H1 (cell line): ENCODE measurements at regions not wholly inside any gene's neighbourhood (a gene's known extent, or its start where the extent isn't known, plus 50 kb on each side); places are given as distances from the start of the nearest gene placed in this dataset.

Source experiments
- CTCF ChIA-PET: fragments of 300-600 bp; sonication (Branson Sonifier 250); formaldehyde crosslinking; loops from one replicate; lab custom pipeline; 2021; ENCODE audit not compliant: partially characterized antibody; lab: Charles Lee
- POLR2A ChIA-PET: fragments of 300-600 bp; sonication (Branson Sonifier 250); formaldehyde crosslinking; loops from one replicate; lab custom pipeline; 2021; ENCODE audit warnings: inconsistent platforms; ENCODE audit not compliant: partially characterized antibody; lab: Charles Lee
- DNase-seq, 2 experiments: peaks; one replicate each; pipeline versions ENCODE4 v3.0.0 to v3.0.0-alpha.2; 2010 to 2022; ENCODE audit warnings: low spot score in 2 of 2, low read depth in 1 of 2, mixed read lengths in 1 of 2
- FAIRE-seq: peaks from 2 replicates; lab custom pipeline; 2011; peaks lifted over from hg19 to GRCh38; lab: Jason Lieb, UNC
- H2AFZ ChIP-seq: 2 replicates; pipeline ENCODE4 v1.8.1; 2012; ENCODE audit warnings: low read length, inconsistent platforms
- H2AK5ac ChIP-seq: 2 replicates; pipeline ENCODE4 v1.6.1; 2013; ENCODE audit warnings: low read depth, low read length
- H2BK120ac ChIP-seq: replicated peaks from 2 replicates; pipeline ENCODE3; 2013; ENCODE audit warnings: low read depth, low read length, inconsistent platforms
- H2BK12ac ChIP-seq: 2 replicates; pipeline ENCODE4 v1.6.1; 2013; ENCODE audit warnings: low read depth, low read length
- H2BK15ac ChIP-seq: 2 replicates; pipeline ENCODE4 v1.6.1; 2013; ENCODE audit warnings: low read length
- H2BK20ac ChIP-seq: 2 replicates; pipeline ENCODE4 v1.6.1; 2013; ENCODE audit warnings: low read length
- H2BK5ac ChIP-seq: 2 replicates; pipeline ENCODE4 v1.6.1; 2013; ENCODE audit warnings: low read depth, low read length
- H3K14ac ChIP-seq: 2 replicates; pipeline ENCODE4 v1.6.1; 2013; ENCODE audit warnings: inconsistent platforms; ENCODE audit not compliant: insufficient read length
- H3K18ac ChIP-seq: 2 replicates; pipeline ENCODE4 v1.6.1; 2013; ENCODE audit warnings: low read length; ENCODE audit errors: extremely low read depth
- H3K23ac ChIP-seq: 2 replicates; pipeline ENCODE4 v1.6.1; 2013; ENCODE audit warnings: inconsistent platforms; ENCODE audit not compliant: insufficient read length
- H3K23me2 ChIP-seq: 2 replicates; pipeline ENCODE4 v1.6.1; 2013; ENCODE audit warnings: low read depth, low read length
- H3K27ac ChIP-seq: 2 replicates; pipeline ENCODE4 v1.6.1; 2011; ENCODE audit warnings: low read depth, low read length, inconsistent platforms
- H3K27me3 ChIP-seq, 4 experiments: replicated peaks in 1 of 4; 1 replicate in 1 of 4; 2 replicates in 3 of 4; pipeline versions ENCODE4 v1.6.1 to v1.8.1; 2011 to 2013; ENCODE audit warnings: low read length in 3 of 4, mild to moderate bottlenecking in 3 of 4, inconsistent platforms in 2 of 4, mixed read lengths in 2 of 4, moderate library complexity in 1 of 4; ENCODE audit not compliant: control insufficient read depth in 3 of 4, insufficient read depth in 3 of 4; ENCODE audit errors: extremely low read depth in 1 of 4
- H3K36me3 ChIP-seq, 4 experiments: 2 replicates each; pipeline versions ENCODE4 v1.6.1 to v1.8.1; 2011 to 2013; ENCODE audit warnings: mild to moderate bottlenecking in 4 of 4, low read length in 3 of 4, moderate library complexity in 2 of 4, control low read depth in 1 of 4, inconsistent platforms in 1 of 4; ENCODE audit not compliant: insufficient read depth in 4 of 4, control insufficient read depth in 2 of 4
- H3K4ac ChIP-seq: replicated peaks from 2 replicates; pipeline ENCODE3; 2013; ENCODE audit warnings: low read length, low read depth, mixed read lengths, inconsistent platforms; ENCODE audit not compliant: insufficient read length
- H3K4me1 ChIP-seq, 4 experiments: replicated peaks in 1 of 4; 1 replicate in 1 of 4; 2 replicates in 3 of 4; pipeline versions ENCODE4 v1.6.1 to v1.8.1; 2011 to 2013; ENCODE audit warnings: low read length in 3 of 4, inconsistent platforms in 2 of 4, mixed read lengths in 1 of 4; ENCODE audit not compliant: insufficient read depth in 4 of 4, control insufficient read depth in 3 of 4
- H3K4me2 ChIP-seq, 2 experiments: 2 replicates each; pipeline versions ENCODE4 v1.6.1 to v1.8.1; 2011 to 2013; ENCODE audit warnings: low read depth in 2 of 2, low read length in 2 of 2, control low read depth in 1 of 2, inconsistent platforms in 1 of 2, mild to moderate bottlenecking in 1 of 2; ENCODE audit not compliant: insufficient read depth in 1 of 2
- H3K4me3 ChIP-seq, 4 experiments: fragments of 200-600, 300-600 bp in 1 of 4; sonication (generic), shearing (Covaris generic), sonication (Bioruptor Twin) in 1 of 4; 2 replicates each; pipeline versions ENCODE4 v1.5.1 to v1.8.1; 2011 to 2016; ENCODE audit warnings: low read length in 4 of 4, low read depth in 3 of 4, control low read depth in 2 of 4, inconsistent platforms in 2 of 4, mild to moderate bottlenecking in 2 of 4, mixed read lengths in 1 of 4, moderate library complexity in 1 of 4; ENCODE audit not compliant: insufficient read depth in 2 of 4; ENCODE audit errors: extremely low read depth in 1 of 4
- H3K56ac ChIP-seq: replicated peaks from 2 replicates; pipeline ENCODE3; 2013; ENCODE audit warnings: low read depth, mild to moderate bottlenecking, mixed read lengths, low read length, inconsistent platforms; ENCODE audit not compliant: insufficient read length
- H3K79me1 ChIP-seq: 2 replicates; pipeline ENCODE4 v1.6.1; 2013; ENCODE audit warnings: low read depth, low read length, control low read depth
- H3K79me2 ChIP-seq, 2 experiments: 2 replicates each; pipeline versions ENCODE4 v1.6.1 to v1.8.1; 2012 to 2013; ENCODE audit warnings: low read length in 2 of 2, mild to moderate bottlenecking in 2 of 2, inconsistent platforms in 1 of 2; ENCODE audit not compliant: insufficient read depth in 2 of 2, control insufficient read depth in 1 of 2
- H3K9ac ChIP-seq, 4 experiments: replicated peaks in 1 of 4; 1 replicate in 1 of 4; 2 replicates in 3 of 4; pipeline versions ENCODE4 v1.6.1 to v1.8.1; 2011 to 2013; ENCODE audit warnings: low read depth in 3 of 4, low read length in 3 of 4, control low read depth in 2 of 4, mild to moderate bottlenecking in 2 of 4, moderate library complexity in 2 of 4, inconsistent platforms in 1 of 4; ENCODE audit errors: extremely low read depth in 1 of 4
- H3K9me3 ChIP-seq, 2 experiments: 2 replicates each; pipeline versions ENCODE4 v1.6.1 to v1.8.1; 2012 to 2013; ENCODE audit warnings: mild to moderate bottlenecking in 2 of 2, moderate library complexity in 2 of 2, control low read depth in 1 of 2, inconsistent platforms in 1 of 2, low read depth in 1 of 2, low read length in 1 of 2, mixed read lengths in 1 of 2; ENCODE audit not compliant: insufficient read depth in 2 of 2
- H4K20me1 ChIP-seq, 2 experiments: replicated peaks in 1 of 2; 2 replicates each; pipeline versions ENCODE3 to v1.8.1; 2011 to 2013; ENCODE audit warnings: inconsistent platforms in 2 of 2, low read length in 2 of 2, mild to moderate bottlenecking in 1 of 2; ENCODE audit not compliant: insufficient read depth in 2 of 2, control insufficient read depth in 1 of 2
- H4K5ac ChIP-seq: 2 replicates; pipeline ENCODE4 v1.6.1; 2013; ENCODE audit warnings: low read length, low read depth, mixed read lengths, inconsistent platforms; ENCODE audit not compliant: insufficient read length
- H4K8ac ChIP-seq: 2 replicates; pipeline ENCODE4 v1.8.0; 2013; ENCODE audit warnings: mild to moderate bottlenecking, moderate library complexity, low read length, inconsistent platforms; ENCODE audit not compliant: insufficient read depth; ENCODE audit errors: extremely low read depth
- H4K91ac ChIP-seq: replicated peaks from 2 replicates; pipeline ENCODE3; 2013; ENCODE audit warnings: low read length, mixed read lengths, inconsistent platforms; ENCODE audit not compliant: insufficient read length
- BCL11A ChIP-seq, 2 experiments: IDR thresholded peaks; one replicate each; pipeline ENCODE4 v1.6.1; 2011; ENCODE audit warnings: low read depth in 2 of 2, low read length in 2 of 2, mild to moderate bottlenecking in 2 of 2
- CEBPB ChIP-seq: IDR thresholded peaks from 2 replicates; pipeline ENCODE4 v1.6.1; 2012; ENCODE audit warnings: low read depth, low read length
- CREB1 ChIP-seq: IDR thresholded peaks from 2 replicates; pipeline ENCODE4 v1.6.1; 2012; ENCODE audit warnings: inconsistent platforms
- CTBP2 ChIP-seq: IDR thresholded peaks from 2 replicates; pipeline ENCODE4 v1.7.0; 2011; ENCODE audit warnings: borderline replicate concordance, mild to moderate bottlenecking, moderate library complexity, mixed read lengths, low read length; ENCODE audit not compliant: insufficient read depth, insufficient read length
- EP300 ChIP-seq, 2 experiments: IDR thresholded peaks; 1 replicate in 1 of 2; 2 replicates in 1 of 2; pipeline ENCODE4 v1.6.1; 2011 to 2012; ENCODE audit warnings: low read depth in 2 of 2, low read length in 2 of 2, mild to moderate bottlenecking in 2 of 2, borderline replicate concordance in 1 of 2, inconsistent platforms in 1 of 2, moderate library complexity in 1 of 2
- HDAC2 ChIP-seq, 2 experiments: fragments of 300-600 bp in 1 of 2; sonication (generic) in 1 of 2; IDR thresholded peaks; 2 replicates each; pipeline ENCODE4 v1.6.1; 2011 to 2012; ENCODE audit warnings: low read depth in 2 of 2, low read length in 2 of 2, mild to moderate bottlenecking in 2 of 2, moderate library complexity in 2 of 2, borderline replicate concordance in 1 of 2, inconsistent platforms in 1 of 2
- JUN ChIP-seq: IDR thresholded peaks from 2 replicates; pipeline ENCODE4 v1.6.1; 2011; ENCODE audit warnings: low read depth, mild to moderate bottlenecking, improper control_type of control experiment, low read length
- JUND ChIP-seq: IDR thresholded peaks from 2 replicates; pipeline ENCODE4 v1.6.1; 2011; ENCODE audit warnings: mild to moderate bottlenecking, improper control_type of control experiment, low read length
- PHF8 ChIP-seq: fragments of 200-600 bp; sonication (generic); conservative IDR thresholded peaks from 2 replicates; pipeline ENCODE4 v1.7.1; 2012; ENCODE audit warnings: low read depth, mild to moderate bottlenecking, inconsistent platforms, low read length, moderate library complexity
- RXRA ChIP-seq: IDR thresholded peaks from 2 replicates; pipeline ENCODE4 v1.6.1; 2011; ENCODE audit warnings: low read depth, mild to moderate bottlenecking, low read length, moderate library complexity; ENCODE audit not compliant: insufficient read depth
- ZNF274 ChIP-seq: IDR thresholded peaks from 2 replicates; pipeline ENCODE4 v1.7.0; 2012; ENCODE audit warnings: low read length, borderline replicate concordance; ENCODE audit errors: extremely low read depth
- WGBS, 2 experiments: shearing (Covaris generic) in 1 of 2; methylation state at CpG; one replicate each; pipeline versions ENCODE4 v1.1.6 to v1.1.7; 2013 to 2015; ENCODE audit warnings: low lambda C conversion rate in 2 of 2, mixed read lengths in 2 of 2, inconsistent platforms in 1 of 2, low coverage in 1 of 2, missing lambda C conversion rate in 1 of 2; ENCODE audit not compliant: insufficient replicate concordance in 2 of 2, insufficient coverage in 1 of 2, insufficient read length in 1 of 2; ENCODE audit errors: extremely low coverage in 1 of 2, missing lambda C conversion rate in 1 of 2; 5-methylcytosine and 5-hydroxymethylcytosine counted together
- TF ChIP-seq, protein P1 (sequence below): IDR thresholded peaks from 2 replicates; pipeline ENCODE4 v1.6.1; 2012; ENCODE audit warnings: inconsistent platforms

DNA sequence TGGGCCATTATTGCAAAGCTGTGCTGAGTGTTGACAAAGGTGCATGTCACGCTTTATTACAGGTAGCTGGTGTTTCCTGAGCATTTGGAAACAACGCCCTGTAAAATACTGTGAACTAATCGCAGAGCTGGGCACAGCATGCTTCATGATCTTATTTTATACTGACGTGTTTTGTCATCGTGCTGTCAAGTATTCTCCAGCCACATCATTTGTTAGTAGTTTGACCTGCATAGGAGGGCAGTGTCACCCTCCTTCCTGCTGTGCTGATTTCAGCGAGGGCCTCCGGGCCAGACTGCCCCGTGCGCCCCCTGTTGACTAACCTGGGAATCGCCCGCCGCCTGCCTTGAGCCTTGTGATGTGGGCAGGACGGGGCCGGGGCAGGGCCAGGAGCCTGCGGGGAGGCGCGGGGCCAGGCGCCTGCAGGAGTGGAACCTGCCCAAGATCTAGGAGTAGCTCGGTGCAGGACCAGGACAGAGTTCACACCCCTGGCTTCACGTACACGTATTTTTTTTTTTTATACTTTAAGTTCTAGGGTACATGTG, 820.7 kb downstream of the KCNJ18 start:
- peaks cover 1% of the 10 kb centered on the region; the same call in 1 of the 2 replicates for H3K23me2 ChIP-seq
- H3K79me1 ChIP-seq = no peaks in the 10 kb centered on the region
- no peak overlapping the region for H3K14ac ChIP-seq
- POLR2A ChIA-PET = no interaction called here
- no peak overlapping the region for H2BK120ac ChIP-seq
- no peaks in the 10 kb centered on the region for H3K27me3 ChIP-seq
- H3K4ac ChIP-seq = no peak overlapping the region
- no peak overlapping the region for H4K91ac ChIP-seq
- no peak overlapping the region for H2BK5ac ChIP-seq
- no peak overlapping the region for H3K27ac ChIP-seq
- no peak overlapping the region for H2AK5ac ChIP-seq
- no peak overlapping the region for H3K56ac ChIP-seq
- H3K9ac ChIP-seq = no peak overlapping the region
- H4K5ac ChIP-seq = no peak overlapping the region
- no peak overlapping the region for H3K18ac ChIP-seq
- no peak overlapping the region for H3K4me2 ChIP-seq
- 92% methylated on average over 13 of the region's 21 CpGs; no CpG with 5 or more reads in 1 of the 2 experiments for WGBS, 2 experiments
- no peak overlapping the region for H4K8ac ChIP-seq
- no peaks in the 10 kb centered on the region for H4K20me1 ChIP-seq
- no peak overlapping the region for H3K23ac ChIP-seq
- no peak overlapping the region for H2BK15ac ChIP-seq
- FAIRE-seq (no peak), DNase-seq (no peak)
- no peak overlapping the region for H3K4me3 ChIP-seq
- CTCF ChIA-PET = no interaction called here
- no peaks in the 10 kb centered on the region for H3K79me2 ChIP-seq
- no peak overlapping the region for H2BK20ac ChIP-seq
- no peaks in the 10 kb centered on the region for H3K4me1 ChIP-seq
- TF ChIP-seq ZNF274 = no peak
- TF ChIP-seq RXRA = no peak
- no peak for TF ChIP-seq CTBP2
- TF ChIP-seq BCL11A (IDR thresholded peaks at IDR 0.05; ENCODE audit: low read depth in 2 of 2, low read length in 2 of 2) = no peak
- TF ChIP-seq HDAC2 (IDR thresholded peaks at IDR 0.05; ENCODE audit: borderline replicate concordance in 1 of 2, low read depth in 2 of 2, low read length in 2 of 2) = no peak
- no peak for TF ChIP-seq CREB1
- TF ChIP-seq JUN = no peak
- no peak for TF ChIP-seq JUND
- no peak for TF ChIP-seq PHF8
- no peak for TF ChIP-seq EP300 (IDR thresholded peaks at IDR 0.05; ENCODE audit: borderline replicate concordance in 1 of 2, low read depth in 2 of 2, low read length in 2 of 2)
- no peak for TF ChIP-seq CEBPB
- TF ChIP-seq, protein P1, sequence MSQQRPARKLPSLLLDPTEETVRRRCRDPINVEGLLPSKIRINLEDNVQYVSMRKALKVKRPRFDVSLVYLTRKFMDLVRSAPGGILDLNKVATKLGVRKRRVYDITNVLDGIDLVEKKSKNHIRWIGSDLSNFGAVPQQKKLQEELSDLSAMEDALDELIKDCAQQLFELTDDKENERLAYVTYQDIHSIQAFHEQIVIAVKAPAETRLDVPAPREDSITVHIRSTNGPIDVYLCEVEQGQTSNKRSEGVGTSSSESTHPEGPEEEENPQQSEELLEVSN = no peak
- TF ChIP-seq, all 59 proteins: peak for 0
- Histone ChIP-seq H3K36me3 (no peaks in the 10 kb centered on the region), H2AFZ (no peak overlapping the region), H3K9me3 (peaks cover 45 to 81% of the 10 kb centered on the region in 2 experiments), H2BK12ac (no peak overlapping the region)
